ENCODE measurements at regions not wholly inside any gene's neighbourhood (a gene's known extent, or its start where the extent isn't known, plus 50 kb on each side); places are given as distances from the start of the nearest gene placed in this dataset.

- TF ChIP-seq CTCF (IDR thresholded peaks at IDR 0.05) (no peak), POLR2A (IDR thresholded peaks at IDR 0.05) (no peak), POLR2AphosphoS5 (IDR thresholded peaks at IDR 0.05) (peak; percentile 50)
These were observed 263.8 kb upstream of the ATP10A start for GRCh38 chr15:26126819-26127387.

Measured in prostate gland (tissue), 2 donors.